ENCODE measurements at regions not wholly inside any gene's neighbourhood (a gene's known extent, or its start where the extent isn't known, plus 50 kb on each side); places are given as distances from the start of the nearest gene placed in this dataset.

DNA sequence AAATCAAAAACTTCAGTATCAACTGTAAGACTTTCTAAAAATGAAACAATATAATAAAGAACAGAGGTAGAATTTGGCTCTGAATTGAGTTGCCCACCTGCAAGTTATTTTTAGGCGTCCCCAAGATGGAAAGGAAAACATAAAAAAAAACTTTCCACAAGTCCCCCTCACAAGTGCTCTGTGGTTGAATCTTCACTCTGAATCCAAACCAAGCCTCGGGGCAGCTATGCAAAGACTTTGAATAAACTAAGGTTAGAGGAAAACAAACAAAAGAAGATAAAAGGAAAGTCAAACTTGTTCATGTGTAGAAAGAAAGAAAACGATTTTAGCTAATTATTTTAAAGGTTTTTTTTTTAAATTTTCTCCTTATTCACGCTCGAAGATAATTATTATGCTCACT, 372.4 kb upstream of the SLIT2 start:
- no peak for DNase-seq

DNA sequence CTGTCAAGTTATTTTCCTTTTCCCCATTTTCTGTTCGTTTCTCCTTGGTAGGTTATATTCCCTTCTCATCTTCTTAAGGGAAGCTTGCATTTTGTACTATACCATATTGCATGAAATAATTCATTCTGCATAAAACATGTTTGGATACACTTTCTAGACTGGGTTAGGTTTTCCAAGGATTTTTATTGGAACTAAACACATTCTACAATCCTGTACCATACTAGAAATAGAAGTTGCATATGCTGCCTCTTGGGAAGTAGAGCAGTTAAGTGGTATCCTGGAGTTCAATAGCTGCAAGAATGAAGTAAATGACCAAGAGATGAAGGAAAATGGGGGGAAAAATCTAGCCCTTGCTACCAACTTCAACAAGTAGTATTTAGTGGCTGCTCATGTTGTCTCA, 393.7 kb upstream of the SLIT2 start:
- no peak for DNase-seq

GRCh38 chr4:19857380-19857779, 394.3 kb upstream of the SLIT2 start:
- no peak for DNase-seq

GRCh38 chr4:19850909-19851308, 400.8 kb upstream of the SLIT2 start:
- no peak for DNase-seq

DNA sequence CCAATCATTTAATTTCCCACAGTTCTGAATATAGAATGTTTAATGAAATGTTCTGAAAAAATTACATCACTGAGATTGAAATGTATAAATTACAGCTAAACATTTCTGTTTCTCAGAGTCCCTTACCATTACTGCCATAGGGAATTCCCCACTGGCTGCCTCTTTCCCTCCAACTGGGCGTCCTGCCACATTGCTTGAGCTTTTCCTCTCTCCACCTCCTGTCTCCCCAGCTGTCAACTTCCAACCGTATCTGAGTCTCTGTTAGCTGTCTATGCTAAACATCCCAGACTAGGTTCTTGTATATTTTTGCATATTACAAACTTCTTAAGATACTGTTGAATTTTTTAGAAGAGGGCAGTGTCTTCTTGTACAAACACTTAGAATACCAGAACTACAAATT, 407.3 kb upstream of the SLIT2 start:
- no peak for DNase-seq

DNA sequence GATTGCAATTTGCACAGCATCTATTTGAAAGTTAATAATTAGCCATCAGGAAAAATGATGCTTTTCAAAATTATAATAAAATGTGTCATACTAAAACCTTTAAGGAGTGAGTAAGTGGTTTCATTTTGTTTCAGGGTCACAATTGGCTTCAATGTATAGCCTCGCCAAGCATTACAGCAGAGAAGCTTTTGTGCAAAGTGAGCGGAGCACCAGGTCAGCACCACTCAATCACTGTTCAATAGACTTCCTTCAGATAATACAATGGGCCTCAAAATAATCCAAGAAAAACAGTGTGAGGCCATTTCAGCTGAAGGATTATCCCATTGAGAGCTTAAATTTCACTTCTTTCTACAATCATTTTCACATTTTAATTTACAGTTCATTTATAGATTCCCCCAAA, 409.2 kb upstream of the SLIT2 start:
- DNase-seq, result no peak

- DNase-seq, result no peak
Observed at GRCh38 chr4:19838858-19839257, 412.8 kb upstream of the SLIT2 start.

DNA sequence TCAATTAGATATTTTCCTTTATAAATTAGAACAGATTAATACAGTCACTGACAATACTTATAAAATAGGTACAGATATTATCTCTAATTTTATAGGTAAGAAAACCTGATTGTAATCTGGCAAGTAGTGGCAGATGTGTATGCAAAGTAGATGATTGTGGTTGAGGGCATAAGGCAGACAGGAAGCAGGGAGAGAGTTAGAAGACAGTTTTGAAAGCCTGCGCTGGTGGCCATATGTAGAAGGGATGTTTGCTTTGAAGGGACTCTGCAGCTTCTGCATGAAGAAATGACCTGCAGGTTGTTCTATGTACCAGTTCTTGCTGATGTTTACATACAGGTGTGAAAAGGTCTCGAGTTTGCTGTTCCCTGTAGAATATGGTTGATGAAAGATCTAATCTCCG, 416.3 kb upstream of the SLIT2 start:
- no peak for DNase-seq

GRCh38 chr4:19832411-19832810, 419.3 kb upstream of the SLIT2 start:
- no peak for DNase-seq

GRCh38 chr4:19831644-19832285, 419.9 kb upstream of the SLIT2 start:
- DNase-seq, result no peak

GRCh38 chr4:19829101-19829500, 422.6 kb upstream of the SLIT2 start:
- no peak for DNase-seq

GRCh38 chr4:19823781-19824180, 427.9 kb upstream of the SLIT2 start:
- DNase-seq, result no peak

DNA sequence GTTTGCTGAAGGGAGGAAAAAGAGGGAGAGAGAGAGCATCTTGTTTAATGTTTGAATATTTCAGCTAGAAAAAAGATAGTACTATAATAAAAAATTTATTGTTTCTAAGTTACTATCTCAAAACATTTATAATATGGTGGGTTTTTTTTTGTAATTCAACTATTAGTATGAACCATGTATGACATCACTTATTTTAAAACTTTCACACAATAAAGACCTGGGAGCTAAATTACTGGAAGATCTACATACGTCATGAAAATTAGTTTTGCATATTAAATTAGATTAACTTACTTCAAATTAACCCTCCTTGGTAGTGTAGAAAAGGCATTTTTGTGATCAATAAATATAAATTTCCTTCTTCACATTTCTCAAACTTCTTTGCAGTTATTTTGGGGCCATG, 432.0 kb upstream of the SLIT2 start:
- DNase-seq, result no peak

DNA sequence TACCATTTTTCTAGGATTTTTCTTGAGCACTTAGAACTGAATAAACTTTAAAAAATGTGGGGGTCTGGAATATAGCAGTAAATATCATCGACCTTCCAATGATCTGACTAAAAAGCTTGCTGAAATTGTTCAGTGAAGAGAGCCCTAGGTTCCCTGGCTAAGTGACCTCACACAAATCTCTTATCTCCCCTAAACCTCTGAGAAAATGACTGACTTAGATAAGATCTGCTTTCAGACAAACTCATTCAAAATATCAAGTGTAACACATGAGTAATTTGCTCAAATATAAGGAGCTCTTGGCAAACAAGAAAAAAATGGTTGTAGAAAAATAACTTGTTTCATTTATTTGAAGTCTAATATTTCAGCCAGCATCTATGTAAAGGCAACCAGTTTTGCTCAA, 441.7 kb upstream of the SLIT2 start:
- no peak for DNase-seq

GRCh38 chr4:19807505-19807904, 444.2 kb upstream of the SLIT2 start:
- DNase-seq, result no peak

GRCh38 chr4:19806865-19807264, 444.8 kb upstream of the SLIT2 start:
- no peak for DNase-seq

DNA sequence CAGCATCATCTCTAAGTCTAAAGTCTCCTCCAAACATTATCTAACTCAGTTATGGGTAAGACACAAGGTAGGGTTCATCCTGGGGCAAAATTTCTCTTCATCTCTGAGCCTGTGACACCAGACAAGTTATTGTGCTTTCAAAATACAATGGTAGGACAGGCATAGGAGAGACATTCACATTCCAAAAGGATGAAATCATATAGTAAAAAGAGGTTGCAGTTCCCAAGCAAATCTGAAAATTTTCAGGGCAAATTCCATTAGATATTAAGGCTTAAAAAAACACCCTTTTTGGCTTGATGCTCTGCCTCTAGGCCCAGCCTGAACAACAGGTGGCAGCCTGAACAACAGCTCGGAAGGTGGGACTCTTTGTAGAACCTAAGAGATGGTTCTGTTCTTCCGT, 448.3 kb upstream of the SLIT2 start:
- no peak for DNase-seq

DNA sequence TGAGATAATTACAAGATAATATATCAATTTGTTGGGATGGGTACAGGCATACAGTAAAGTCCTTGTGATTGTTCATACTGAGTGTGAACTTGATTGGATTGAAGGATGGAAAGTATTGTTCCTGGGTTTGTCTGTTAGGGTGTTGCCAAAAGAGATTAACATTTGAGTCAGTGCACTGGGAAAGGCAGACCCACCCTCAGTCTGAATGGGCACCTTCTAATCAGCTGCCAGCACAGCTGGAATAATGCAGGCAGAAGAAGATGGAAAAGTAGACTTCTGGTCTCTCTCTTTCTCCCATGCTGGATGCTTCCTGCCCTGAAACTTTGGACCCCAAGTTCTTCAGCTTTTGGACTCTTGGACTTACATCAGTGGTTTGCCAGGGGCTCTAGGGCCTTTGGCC, 457.9 kb upstream of the SLIT2 start:
- DNase-seq, result no peak

- no peak for DNase-seq
Observed at GRCh38 chr4:19791422-19792123, 460.1 kb upstream of the SLIT2 start.

DNA sequence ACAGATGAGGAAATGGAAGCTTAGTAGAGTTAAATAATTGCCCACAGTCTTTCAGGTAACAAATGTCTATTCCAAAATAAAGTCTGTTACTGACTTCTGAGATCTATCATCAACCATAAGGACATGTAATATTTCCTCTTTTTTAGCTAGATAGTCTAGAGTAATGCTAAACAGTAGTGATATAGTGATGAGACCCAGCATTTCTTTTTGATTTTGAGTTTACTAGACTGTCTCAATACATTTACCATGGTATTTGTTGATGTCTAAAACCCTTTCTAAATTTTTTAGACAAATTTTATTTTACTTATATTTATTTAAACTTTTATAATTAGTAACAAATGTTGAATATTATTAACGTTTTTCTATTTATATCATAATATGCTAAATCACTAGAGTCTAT, 465.1 kb upstream of the SLIT2 start:
- DNase-seq, result no peak

DNA sequence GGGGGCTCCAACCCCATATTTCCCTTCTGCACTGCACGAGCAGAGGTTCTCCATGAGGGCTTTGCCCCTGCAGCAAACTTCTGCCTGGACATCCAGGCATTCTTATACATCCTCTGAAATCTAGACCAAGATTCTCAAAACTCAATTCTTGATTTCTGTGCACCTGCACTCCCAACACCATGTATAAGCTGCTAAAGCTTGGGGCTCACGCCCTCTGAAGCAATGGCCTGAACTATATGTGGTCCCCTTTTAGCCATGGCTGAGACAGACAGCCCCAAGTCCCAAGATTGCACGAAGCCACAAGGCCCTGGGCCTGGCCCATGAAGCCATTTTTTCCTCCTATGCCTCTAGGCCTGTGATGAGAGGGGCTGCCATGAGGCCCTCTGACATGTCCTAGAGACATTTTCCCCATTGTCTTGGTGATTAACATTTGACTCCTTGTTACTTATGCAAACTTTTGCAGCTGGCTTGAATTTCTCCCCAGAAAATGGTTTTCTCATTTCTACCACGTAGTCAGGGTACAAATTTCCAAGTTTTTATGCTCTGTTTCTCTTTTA, 468.0 kb upstream of the SLIT2 start:
- DNase-seq, result no peak

GRCh38 chr4:19780871-19781270, 470.8 kb upstream of the SLIT2 start:
- DNase-seq, result no peak

- DNase-seq, result no peak
Observed at GRCh38 chr4:19776929-19777328, 474.8 kb upstream of the SLIT2 start.

DNA sequence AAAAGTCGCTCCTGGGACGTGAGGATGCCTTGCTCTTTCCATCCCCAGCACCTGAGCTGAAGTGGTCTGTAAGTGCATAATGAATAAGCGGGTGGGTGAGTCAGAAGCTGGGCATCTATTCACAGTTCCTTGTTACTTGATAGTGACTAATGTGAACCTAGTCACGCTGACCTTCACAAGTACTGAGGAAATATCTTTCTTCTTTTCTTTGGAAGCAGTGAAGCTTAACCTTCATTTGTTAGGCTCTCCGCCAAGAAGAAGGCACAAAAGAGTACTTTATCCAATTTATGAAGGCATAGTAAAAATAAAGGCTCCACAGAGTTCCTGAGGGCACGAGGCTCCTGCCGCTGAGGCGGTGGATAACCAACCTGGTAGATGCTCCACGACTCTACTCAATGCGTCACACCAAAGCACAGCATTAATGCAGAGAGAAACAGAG, 475.7 kb upstream of the SLIT2 start:
- no peak for DNase-seq

Measured in inflammatory macrophage treated with lipopolysaccharide for 4 hours (primary cell).